ENCODE measurements at regions not wholly inside any gene's neighbourhood (a gene's known extent, or its start where the extent isn't known, plus 50 kb on each side); places are given as distances from the start of the nearest gene placed in this dataset.

GRCh38 chr4:26223155-26223554 lies 97.7 kb upstream of the RBPJ start:
- TF ChIP-seq, protein P1, sequence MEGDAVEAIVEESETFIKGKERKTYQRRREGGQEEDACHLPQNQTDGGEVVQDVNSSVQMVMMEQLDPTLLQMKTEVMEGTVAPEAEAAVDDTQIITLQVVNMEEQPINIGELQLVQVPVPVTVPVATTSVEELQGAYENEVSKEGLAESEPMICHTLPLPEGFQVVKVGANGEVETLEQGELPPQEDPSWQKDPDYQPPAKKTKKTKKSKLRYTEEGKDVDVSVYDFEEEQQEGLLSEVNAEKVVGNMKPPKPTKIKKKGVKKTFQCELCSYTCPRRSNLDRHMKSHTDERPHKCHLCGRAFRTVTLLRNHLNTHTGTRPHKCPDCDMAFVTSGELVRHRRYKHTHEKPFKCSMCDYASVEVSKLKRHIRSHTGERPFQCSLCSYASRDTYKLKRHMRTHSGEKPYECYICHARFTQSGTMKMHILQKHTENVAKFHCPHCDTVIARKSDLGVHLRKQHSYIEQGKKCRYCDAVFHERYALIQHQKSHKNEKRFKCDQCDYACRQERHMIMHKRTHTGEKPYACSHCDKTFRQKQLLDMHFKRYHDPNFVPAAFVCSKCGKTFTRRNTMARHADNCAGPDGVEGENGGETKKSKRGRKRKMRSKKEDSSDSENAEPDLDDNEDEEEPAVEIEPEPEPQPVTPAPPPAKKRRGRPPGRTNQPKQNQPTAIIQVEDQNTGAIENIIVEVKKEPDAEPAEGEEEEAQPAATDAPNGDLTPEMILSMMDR (IDR thresholded peaks at IDR 0.05): no peak
- no peak for TF ChIP-seq POLR2AphosphoS5 (IDR thresholded peaks at IDR 0.05; ENCODE audit: insufficient read depth in 1 of 2, low read depth in 1 of 2)
- TF ChIP-seq POLR2A (IDR thresholded peaks at IDR 0.05): no peak

Measured in vagina (tissue), 2 donors.